Breast epithelium (tissue), 4 donors: ENCODE measurements at regions not wholly inside any gene's neighbourhood (a gene's known extent, or its start where the extent isn't known, plus 50 kb on each side); places are given as distances from the start of the nearest gene placed in this dataset.

Experiments used
- DNase-seq, 2 donors: peaks; one replicate each; pipeline ENCODE4 v3.0.0-alpha.2; 2019; ENCODE audit warnings: low spot score in 2 of 2
- H3K27ac ChIP-seq, 2 donors: fragments of 200-600 bp; sonication (generic) in 1 of 2; one replicate each; pipeline ENCODE4 v1.5.1; 2016 to 2019; ENCODE audit warnings: mild to moderate bottlenecking in 1 of 2
- H3K27me3 ChIP-seq, 2 donors: fragments of 200-600 bp; sonication (generic) in 1 of 2; one replicate each; pipeline versions ENCODE4 v1.5.1 to v1.6.0; 2017 to 2019; ENCODE audit warnings: control low read depth in 1 of 2, mild to moderate bottlenecking in 1 of 2
- H3K36me3 ChIP-seq: fragments of 200-600 bp; one replicate; pipeline ENCODE4 v1.5.1; 2019
- H3K4me1 ChIP-seq, 2 donors: fragments of 200-600 bp; sonication (generic); one replicate each; pipeline ENCODE4 v1.5.1; 2016 to 2019; ENCODE audit warnings: control low read depth in 1 of 2
- H3K4me3 ChIP-seq, 3 donors: fragments of 200-600 bp; sonication (generic); 1 replicate in 2 of 3; 2 replicates in 1 of 3; pipeline ENCODE4 v1.5.1; 2016 to 2019; ENCODE audit warnings: mild to moderate bottlenecking in 3 of 3, moderate library complexity in 2 of 3
- H3K9me3 ChIP-seq, 2 donors: fragments of 200-600 bp; sonication (generic) in 1 of 2; one replicate each; pipeline ENCODE4 v1.5.1; 2016 to 2019; ENCODE audit warnings: control low read depth in 1 of 2
- POLR2A ChIP-seq: fragments of 450-650 bp; IDR thresholded peaks from one replicate; pipeline ENCODE4 v1.6.1; 2016; ENCODE audit warnings: antibody characterized with exemption, mild to moderate bottlenecking, moderate library complexity
- POLR2AphosphoS5 ChIP-seq, 3 donors: sonication (generic); formaldehyde crosslinking; IDR thresholded peaks; one replicate each; pipeline ENCODE4 v1.6.1; 2017; ENCODE audit warnings: antibody characterized with exemption in 3 of 3
- intact Hi-C: fragments of 100-400 bp; cut with DNase I; formaldehyde crosslinking; loops from one replicate; pipeline ENCODE4 v1.15.1; 2023; ENCODE audit warnings: low total_unique reads
- TF ChIP-seq, protein P1 (sequence below), 3 donors: fragments of 450-650 bp; IDR thresholded peaks; one replicate each; pipeline ENCODE4 v1.5.1; 2016 to 2017; ENCODE audit warnings: antibody characterized with exemption in 3 of 3, mild to moderate bottlenecking in 3 of 3, moderate library complexity in 3 of 3

DNA sequence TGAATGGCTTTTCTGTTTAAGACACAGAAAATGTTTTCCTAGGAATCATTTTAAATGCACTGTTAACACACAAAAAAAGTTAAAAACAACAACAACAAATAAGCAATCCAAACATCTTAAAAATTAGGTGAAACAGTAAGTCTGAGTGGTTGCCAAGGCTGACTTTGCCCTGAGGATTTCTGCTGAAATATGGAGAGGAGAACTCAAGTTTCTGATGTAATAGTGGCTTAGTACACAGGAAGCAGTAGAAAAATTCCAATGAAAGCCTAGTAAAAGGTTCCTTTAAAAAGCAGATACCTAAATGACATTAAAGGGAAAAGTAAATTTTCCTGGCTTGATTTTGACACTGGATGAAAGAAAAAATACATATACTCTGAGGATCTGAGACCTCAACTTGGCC, 184.2 kb downstream of the EPM2A start:
- Histone ChIP-seq H3K36me3 (no peaks in the 10 kb centered on the region), H3K27me3 (no peaks in the 10 kb centered on the region), H3K9me3 (no peaks in the 10 kb centered on the region), H3K27ac (no peak overlapping the region), H3K4me3 (no peak overlapping the region), H3K4me1 (no peaks in the 10 kb centered on the region)
- TF ChIP-seq POLR2AphosphoS5 (IDR thresholded peaks at IDR 0.05), result no peak
- no peak for TF ChIP-seq POLR2A
- TF ChIP-seq, protein P1, sequence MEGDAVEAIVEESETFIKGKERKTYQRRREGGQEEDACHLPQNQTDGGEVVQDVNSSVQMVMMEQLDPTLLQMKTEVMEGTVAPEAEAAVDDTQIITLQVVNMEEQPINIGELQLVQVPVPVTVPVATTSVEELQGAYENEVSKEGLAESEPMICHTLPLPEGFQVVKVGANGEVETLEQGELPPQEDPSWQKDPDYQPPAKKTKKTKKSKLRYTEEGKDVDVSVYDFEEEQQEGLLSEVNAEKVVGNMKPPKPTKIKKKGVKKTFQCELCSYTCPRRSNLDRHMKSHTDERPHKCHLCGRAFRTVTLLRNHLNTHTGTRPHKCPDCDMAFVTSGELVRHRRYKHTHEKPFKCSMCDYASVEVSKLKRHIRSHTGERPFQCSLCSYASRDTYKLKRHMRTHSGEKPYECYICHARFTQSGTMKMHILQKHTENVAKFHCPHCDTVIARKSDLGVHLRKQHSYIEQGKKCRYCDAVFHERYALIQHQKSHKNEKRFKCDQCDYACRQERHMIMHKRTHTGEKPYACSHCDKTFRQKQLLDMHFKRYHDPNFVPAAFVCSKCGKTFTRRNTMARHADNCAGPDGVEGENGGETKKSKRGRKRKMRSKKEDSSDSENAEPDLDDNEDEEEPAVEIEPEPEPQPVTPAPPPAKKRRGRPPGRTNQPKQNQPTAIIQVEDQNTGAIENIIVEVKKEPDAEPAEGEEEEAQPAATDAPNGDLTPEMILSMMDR (IDR thresholded peaks at IDR 0.05), result no peak
- intact Hi-C loops, result no loop called here
- DNase-seq, result no peak

DNA sequence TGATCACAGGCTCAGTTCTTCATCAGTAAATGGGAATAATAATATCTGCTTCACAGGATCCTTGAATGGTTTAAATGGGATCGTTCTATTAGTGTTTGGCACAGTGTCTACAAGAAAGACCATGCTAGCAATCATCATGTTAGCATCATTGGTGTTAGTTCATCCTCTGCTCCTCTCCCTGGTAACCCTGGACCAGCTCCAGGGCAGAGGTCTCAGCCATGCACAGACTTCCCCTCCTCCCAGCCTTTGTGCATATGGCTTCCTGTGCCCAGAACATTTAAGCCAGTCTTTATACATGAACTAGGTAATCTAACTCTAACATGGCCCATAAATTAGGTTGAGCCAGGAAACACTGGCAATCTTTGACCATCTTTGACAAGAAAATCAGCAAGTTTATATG, 180.2 kb downstream of the EPM2A start:
- no peak overlapping the region for H3K4me3 ChIP-seq
- intact Hi-C loops, result loop anchor here (5.0 kb wide), 1 partner anchor 478 kb away; no protein-coding TSS in a partner anchor
- TF ChIP-seq, protein P1 (IDR thresholded peaks at IDR 0.05), result no peak
- no peak for TF ChIP-seq POLR2AphosphoS5 (IDR thresholded peaks at IDR 0.05)
- no peak for TF ChIP-seq POLR2A
- H3K4me1 ChIP-seq, result no peaks in the 10 kb centered on the region
- DNase-seq, result no peak
- H3K27ac ChIP-seq, result no peak overlapping the region
- no peaks in the 10 kb centered on the region for H3K36me3 ChIP-seq
- no peaks in the 10 kb centered on the region for H3K27me3 ChIP-seq
- H3K9me3 ChIP-seq, result no peaks in the 10 kb centered on the region

DNA sequence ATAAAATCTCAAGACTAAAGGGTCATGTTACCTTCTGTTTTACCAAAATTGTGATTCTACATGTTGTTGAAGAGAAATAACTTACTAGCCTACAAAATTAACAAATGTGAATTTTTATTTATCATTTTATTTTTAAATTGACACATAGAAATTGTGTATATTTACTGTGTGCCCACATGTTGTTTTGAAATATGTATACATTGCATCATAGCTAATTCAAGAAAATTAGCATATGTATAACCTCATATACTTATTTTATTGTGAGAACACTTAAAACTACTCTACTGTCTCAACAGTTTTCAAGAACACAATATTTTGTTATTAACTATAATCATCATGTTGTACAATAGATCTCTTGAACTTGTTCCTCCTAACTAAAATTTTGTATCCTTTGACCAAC, 177.8 kb downstream of the EPM2A start:
- TF ChIP-seq POLR2AphosphoS5 (IDR thresholded peaks at IDR 0.05) (no peak), POLR2A (no peak)
- TF ChIP-seq, protein P1 (IDR thresholded peaks at IDR 0.05), result no peak
- DNase-seq, result no peak
- H3K9me3 ChIP-seq, result no peaks in the 10 kb centered on the region
- no peaks in the 10 kb centered on the region for H3K36me3 ChIP-seq
- H3K4me3 ChIP-seq, result no peak overlapping the region
- no peaks in the 10 kb centered on the region for H3K27me3 ChIP-seq
- no peak overlapping the region for H3K27ac ChIP-seq
- no peaks in the 10 kb centered on the region for H3K4me1 ChIP-seq
- intact Hi-C loops, result loop anchor here (5.0 kb wide), 1 partner anchor 480 kb away; no protein-coding TSS in a partner anchor

DNA sequence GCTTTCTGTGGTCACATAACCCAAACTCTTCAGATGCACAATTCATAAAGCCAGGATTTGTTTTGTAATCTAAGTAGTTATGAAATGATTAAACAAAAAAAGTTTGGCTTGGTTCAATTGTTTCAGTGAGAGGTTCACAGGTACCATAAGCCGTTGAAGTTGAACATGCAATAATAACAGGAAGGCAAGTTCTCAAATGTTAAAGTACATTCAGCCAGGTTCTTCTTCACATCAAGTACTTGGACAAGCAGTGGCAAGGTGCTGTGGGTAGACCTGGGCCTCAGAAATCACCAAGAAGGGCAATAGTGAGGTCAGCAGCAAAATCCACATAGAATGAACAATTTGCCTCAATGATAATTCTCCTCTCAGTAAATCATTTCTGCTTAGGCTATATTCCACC, 175.5 kb downstream of the EPM2A start:
- Histone ChIP-seq H3K27ac (no peak overlapping the region), H3K9me3 (no peaks in the 10 kb centered on the region), H3K4me1 (no peaks in the 10 kb centered on the region), H3K4me3 (no peak overlapping the region), H3K27me3 (no peaks in the 10 kb centered on the region), H3K36me3 (no peaks in the 10 kb centered on the region)
- TF ChIP-seq, protein P1 (IDR thresholded peaks at IDR 0.05), result no peak
- TF ChIP-seq POLR2AphosphoS5 (IDR thresholded peaks at IDR 0.05) (no peak), POLR2A (no peak)
- no peak for DNase-seq
- intact Hi-C loops, result loop anchor here (5.0 kb wide), 1 partner anchor 483 kb away; no protein-coding TSS in a partner anchor

DNA sequence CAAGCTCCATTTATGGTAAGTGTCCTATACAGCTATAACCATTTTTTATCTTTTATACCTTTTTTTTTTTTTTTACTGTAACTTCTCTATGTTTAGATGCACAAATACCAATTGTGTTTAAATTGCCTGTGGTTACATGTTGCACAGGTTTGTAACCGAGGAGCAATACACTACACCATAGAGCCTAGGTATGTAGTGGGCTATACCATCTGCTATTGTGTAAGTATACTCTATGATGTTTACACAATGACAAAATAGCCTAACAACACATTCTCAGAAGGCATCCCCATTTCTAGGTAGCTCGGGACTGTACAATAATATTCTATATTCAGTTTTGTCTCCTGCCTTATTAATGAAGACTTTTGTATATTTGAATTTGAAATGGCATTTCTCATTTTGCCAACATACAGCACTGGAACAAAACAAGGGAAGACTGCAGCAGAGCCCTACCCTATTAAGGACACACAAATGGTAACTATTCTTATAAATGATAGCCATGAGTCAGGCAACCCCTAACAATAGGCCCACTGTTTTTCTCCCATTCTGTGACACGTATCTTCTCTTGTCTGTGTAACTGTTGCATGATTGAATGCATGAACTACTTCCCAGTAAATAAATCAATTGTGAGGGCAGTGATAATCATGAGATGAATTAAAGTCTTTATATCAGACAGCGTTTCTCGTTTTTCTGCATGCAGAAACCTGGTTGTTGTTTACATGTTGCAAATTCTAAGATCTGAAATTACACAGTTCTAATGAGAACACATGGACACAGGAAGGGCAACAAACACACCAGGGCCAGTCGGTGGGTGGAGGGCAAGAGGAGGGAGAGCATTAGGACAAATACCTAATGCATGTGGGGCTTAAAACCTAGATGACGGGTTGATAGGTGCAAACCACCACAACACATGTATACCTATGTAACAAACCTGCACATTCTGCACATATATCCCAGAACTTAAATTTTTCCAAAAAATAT, 173.9 kb downstream of the EPM2A start:
- TF ChIP-seq POLR2A (no peak), POLR2AphosphoS5 (IDR thresholded peaks at IDR 0.05) (no peak)
- TF ChIP-seq, protein P1 (IDR thresholded peaks at IDR 0.05), result no peak
- no peak for DNase-seq
- intact Hi-C loops, result no loop called here

More for the DNA sequence above, 173.9 kb downstream of the EPM2A start:
- no peaks in the 10 kb centered on the region for H3K27me3 ChIP-seq
- H3K36me3 ChIP-seq, result no peaks in the 10 kb centered on the region
- H3K4me3 ChIP-seq, result no peak overlapping the region
- no peak overlapping the region for H3K27ac ChIP-seq
- H3K4me1 ChIP-seq, result no peaks in the 10 kb centered on the region
- H3K9me3 ChIP-seq, result no peaks in the 10 kb centered on the region
